ENCODE measurements at regions not wholly inside any gene's neighbourhood (a gene's known extent, or its start where the extent isn't known, plus 50 kb on each side); places are given as distances from the start of the nearest gene placed in this dataset.
"Not testable (repeated sequence)": the region's sequence is repeated elsewhere in the genome, so short reads cannot be mapped to it uniquely, and the experiment has no call there.

GRCh38 chr7:3165681-3166580 is 122.3 kb upstream of the CARD11 start:
- DNase-seq, result no peak

DNA sequence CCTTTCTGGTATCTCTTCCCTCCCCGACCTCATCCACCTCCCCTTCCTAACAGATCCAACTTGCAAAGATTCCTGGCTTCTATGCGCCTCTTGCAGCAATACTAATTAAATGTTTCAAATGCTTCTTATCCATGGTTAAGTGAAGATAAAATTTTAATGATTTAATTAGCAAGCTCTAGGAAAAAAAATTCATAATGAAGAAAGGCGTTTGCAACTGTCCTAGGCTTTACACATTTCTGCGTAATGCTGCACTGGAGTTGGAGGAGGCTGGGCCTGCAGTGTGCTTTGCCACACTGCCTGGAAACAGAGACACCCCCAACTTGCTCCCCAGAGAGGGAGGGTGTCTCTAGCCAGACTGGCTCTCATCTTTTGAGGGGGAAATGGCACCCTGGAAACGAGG is 123.9 kb upstream of the CARD11 start:
- no peak for DNase-seq

- no peak for DNase-seq
Observed at GRCh38 chr7:3168370-3168769, 124.7 kb upstream of the CARD11 start.

- DNase-seq, result no peak
Observed at GRCh38 chr7:3168869-3169268, 125.2 kb upstream of the CARD11 start.

- no peak for DNase-seq
Observed at GRCh38 chr7:3172768-3173280, 128.2 kb upstream of the SDK1 start.

- no peak for DNase-seq
Observed at GRCh38 chr7:3174515-3175284, 126.4 kb upstream of the SDK1 start.

DNA sequence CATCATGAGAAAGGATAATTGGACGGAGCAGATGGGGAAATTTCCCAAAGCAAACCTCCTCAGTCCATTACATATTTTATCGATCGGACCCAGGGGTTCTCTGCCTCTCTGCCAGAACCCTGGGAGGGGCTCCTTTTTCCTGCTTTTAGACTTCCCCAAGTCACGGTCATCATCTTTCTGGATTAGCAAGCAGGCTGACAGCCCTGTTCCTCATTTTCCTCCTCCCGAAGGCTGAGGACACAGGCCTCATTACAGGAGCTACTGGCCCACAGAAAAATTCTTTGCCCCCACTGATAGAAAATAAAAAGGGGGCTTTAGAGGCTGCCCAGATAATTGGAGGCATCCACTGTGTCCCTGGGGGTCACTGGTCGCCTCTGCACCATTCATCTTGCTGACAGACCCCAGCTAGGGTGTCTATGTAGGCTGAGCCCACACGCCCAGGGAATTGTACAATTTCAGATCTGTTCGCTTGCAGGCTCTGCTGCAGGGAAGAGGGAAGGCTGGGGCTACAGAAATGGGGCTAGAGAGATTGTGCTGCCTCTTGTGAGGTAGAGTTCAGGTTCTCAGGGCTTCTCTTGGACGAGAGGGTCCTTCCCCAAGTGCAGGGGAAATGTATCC is 125.7 kb upstream of the SDK1 start:
- no peak for DNase-seq

DNA sequence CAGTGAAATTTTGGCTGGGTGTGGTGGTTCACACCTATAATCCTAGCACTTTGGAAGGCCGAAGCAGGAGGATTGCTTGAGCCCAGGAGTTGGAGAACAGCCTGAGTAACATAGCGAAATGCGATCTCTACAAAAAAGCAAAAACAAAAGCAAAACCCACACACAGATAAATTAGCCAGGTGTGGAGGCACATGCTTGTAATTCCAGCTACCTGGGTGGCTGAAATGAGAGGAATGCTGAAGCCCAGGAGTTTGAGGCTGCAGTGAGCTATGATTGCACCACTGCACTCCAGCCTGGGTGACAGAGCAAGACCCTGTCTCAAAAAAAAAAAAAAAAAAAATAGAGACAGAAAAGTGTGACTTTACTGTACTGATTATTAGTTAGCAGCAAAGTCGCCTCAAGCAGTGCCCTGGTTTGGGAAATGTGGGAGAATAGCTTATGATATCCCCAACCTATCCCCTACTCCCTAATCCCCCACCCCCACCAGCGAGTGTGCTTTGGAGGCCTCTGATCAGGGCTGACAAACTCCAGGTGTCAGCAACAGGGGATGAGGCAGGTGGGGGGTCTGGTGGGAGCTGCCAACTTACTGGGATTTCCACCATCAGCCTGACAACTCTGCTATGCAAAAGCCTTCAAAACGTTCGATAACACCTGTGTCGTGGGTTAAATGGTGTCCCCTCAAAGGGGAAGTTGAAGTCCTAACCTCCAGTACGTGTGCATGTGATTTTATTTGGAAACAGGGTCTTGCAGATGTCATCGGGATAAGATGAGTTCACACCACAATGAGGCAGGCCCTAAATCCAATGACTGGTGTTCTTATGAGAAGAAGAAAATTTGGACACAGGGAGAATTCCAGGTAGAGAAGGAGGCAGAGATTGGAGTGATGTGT is 124.7 kb upstream of the SDK1 start:
- no peak for DNase-seq

- DNase-seq, result no peak
Observed at GRCh38 chr7:3177271-3177670, 123.8 kb upstream of the SDK1 start.

DNA sequence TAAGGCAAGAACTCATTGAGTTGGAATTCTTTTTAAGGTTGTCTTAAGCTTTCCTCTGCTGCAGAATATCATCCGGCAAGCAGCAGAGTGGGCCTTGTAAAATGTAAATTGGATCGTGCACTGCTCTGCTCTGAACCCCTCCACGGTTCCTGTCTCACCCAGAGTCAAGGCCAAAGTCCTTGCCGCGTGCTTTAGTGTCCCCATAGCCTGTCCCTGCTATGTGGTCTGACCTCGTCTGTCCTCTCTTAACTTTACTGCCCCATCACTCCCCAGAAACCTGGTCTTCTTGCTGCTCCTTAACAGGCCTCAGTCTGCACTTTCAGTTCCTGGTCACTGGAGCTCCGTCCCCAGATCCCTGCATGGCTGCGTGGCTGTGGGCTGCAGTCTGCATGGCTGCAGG is 121.6 kb upstream of the SDK1 start:
- DNase-seq, result no peak

- no peak for DNase-seq
Observed at GRCh38 chr7:3180604-3181003, 120.4 kb upstream of the SDK1 start.

DNA sequence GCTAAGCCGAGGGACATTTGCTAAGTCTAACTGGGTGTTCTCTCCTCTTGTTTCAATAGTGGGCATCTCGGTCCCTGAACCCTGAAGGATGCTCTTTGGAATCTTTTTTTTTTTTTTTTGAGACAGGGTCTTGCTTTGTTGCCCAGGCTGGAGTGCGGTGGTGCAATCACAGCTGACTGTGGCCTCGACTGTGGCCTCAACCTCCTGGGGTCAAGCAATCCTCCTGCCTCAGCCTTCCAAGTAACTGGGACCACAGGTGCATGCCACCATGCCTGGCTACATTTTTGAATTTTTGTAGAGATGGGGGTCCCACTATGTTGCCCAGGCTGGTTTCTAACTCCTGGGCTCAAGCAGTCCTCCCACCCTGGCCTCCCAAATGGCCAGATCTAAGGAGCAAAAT is 119.0 kb upstream of the SDK1 start:
- not testable (repeated sequence) for DNase-seq

DNA sequence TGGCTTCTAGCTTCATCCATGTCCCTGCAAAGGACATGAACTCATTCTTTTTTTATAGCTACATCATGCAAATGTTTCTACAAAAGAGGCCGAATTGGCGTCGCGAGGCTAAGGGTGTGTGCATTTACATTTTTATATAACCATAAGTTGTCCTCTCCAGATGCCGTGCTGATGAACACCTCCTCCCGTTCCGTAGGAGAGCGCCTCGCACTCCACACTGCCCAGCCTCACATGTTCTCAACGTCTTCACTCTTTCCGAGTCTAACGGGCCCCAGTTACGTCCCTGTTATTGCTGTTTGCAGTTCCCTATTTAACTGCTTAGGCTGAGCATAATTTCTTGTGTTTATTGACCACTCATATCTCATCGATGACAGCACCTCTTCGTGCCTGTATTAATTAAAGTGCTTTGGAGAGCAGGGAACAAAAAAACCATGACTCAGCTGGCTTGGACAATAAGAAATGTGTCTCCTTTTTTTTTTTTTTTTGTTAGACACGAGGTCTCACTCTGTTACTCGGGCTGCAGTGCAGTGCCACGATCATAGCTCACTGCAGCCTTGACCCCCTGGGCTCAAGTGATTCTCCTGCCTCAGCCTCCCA is 113.5 kb upstream of the SDK1 start:
- no peak for DNase-seq

DNA sequence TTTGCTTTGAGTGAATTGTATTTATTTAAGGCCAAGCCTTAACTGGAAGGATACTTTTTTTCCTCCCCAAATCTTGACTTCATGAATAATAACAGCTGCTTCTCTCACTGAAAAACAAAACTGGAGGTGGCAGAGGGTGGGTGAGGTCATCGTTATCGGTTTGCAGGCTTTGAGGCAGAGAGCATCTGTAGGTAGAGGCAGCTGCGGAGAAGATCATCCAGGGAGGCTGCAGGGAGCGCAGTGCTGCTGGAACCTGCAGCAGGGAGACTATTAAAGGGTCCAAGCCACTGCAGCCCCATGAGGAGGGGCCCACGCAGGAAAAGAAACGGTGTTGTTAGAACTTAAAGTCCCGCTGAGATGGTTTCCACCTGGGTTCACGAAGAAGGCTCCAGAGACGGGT is 112.1 kb upstream of the SDK1 start:
- no peak for DNase-seq

GRCh38 chr7:3191548-3191947 is 109.5 kb upstream of the SDK1 start:
- no peak for DNase-seq

DNA sequence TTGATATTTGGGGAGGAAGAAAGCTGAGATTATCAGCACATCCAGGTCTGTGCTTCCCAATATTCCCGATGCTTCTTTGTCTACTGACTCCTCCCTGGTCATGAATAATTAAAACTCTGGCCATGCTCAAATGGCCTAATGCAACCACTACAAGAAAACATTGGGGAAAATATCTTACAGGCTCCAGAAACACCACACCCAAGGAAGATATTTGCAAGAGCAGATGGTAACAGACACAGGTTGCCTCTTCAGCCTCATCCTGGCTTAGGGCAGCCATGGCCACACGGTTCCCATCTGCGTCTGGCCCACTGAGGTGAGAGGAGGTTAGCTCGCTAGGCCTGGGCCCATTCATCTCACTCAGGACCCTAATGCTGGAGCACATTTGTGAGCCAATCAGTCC is 108.4 kb upstream of the SDK1 start:
- no peak for DNase-seq

DNA sequence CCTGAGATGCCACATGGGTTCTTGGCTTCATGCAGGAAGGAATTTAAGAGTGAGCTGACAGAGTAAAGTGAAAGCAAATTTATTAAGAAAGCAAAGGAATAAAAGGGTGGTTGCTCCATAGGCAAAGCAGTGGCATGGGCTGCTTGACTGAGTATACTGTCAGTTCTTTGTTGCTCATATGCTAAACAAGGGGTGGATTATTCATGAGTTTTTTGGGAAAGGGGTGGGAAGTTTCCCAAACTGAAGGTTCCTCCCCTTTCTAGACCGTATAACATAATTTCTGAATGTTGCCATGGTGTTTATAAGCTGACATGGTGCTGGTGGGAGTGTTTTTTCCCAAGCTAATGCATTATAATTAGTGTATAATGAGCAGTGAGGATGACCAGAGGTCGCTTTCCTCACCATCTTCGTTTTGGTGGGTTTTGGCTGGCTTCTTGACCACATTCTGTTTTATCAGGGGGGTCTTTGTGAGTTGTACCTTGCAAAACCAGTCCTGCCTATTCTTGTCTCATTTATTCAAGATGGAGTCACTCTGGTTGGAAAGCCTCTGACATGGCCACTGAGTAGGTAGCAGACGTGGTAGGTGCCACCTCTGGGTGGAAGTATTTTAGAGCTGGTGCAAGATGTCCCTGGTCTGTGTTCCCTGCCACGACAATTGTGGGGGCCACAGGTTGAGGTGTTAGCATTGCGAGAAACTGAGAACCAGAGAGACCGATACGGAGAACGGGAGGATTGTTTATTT is 107.5 kb upstream of the SDK1 start:
- no peak for DNase-seq

GRCh38 chr7:3194501-3195141 is 106.4 kb upstream of the SDK1 start:
- DNase-seq, result no peak

DNA sequence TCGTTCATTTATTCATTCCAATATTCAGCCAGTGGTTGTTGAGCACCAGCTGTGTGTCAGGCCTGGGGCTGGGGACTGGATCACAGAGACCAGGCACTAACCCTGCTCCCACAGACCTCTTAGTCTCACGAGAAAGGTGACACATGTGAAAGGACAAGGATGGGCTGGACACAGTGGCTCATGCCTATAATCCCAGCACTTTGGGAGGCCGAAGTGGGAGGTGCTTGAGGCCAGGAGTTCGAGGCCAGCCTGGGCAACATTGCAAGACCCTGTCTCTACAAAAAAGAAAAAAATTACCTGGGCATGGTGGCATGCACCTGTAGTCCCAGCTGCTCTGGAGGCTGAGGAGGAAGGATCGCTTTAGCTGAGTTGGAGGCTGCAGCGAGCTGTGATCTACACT is 105.9 kb upstream of the SDK1 start:
- no peak for DNase-seq

- no peak for DNase-seq
Observed at GRCh38 chr7:3196629-3197400, 104.2 kb upstream of the SDK1 start.

Data from NCI-H1436 (cell line).